Stimulated activated CD8-positive, alpha-beta memory T cell treated with anti-CD3 and anti-CD28 coated beads, Interleukin-7, amount 100 ng/mL, for 1 hour (primary cell): ENCODE measurements at regions not wholly inside any gene's neighbourhood (a gene's known extent, or its start where the extent isn't known, plus 50 kb on each side); places are given as distances from the start of the nearest gene placed in this dataset.

Experiments used
- DNase-seq, 2 donors: peaks; one replicate each; pipeline ENCODE4 v3.0.0-alpha.2; 2020; ENCODE audit warnings: low read depth in 2 of 2

- no peak for DNase-seq
Measured at GRCh38 chr7:4612939-4613841, 68.9 kb upstream of the FOXK1 start.

GRCh38 chr7:4613846-4614548, 68.1 kb upstream of the FOXK1 start:
- no peak for DNase-seq

GRCh38 chr7:4616116-4616515, 66.0 kb upstream of the FOXK1 start:
- DNase-seq: no peak

GRCh38 chr7:4621396-4621795, 60.7 kb upstream of the FOXK1 start:
- no peak for DNase-seq

- DNase-seq: no peak
Measured at GRCh38 chr7:4626318-4626845, 55.7 kb upstream of the FOXK1 start.

- no peak for DNase-seq
Measured at GRCh38 chr7:4629287-4629895, 52.7 kb upstream of the FOXK1 start.

GRCh38 chr7:4631380-4632179, 50.5 kb upstream of the FOXK1 start:
- no peak for DNase-seq
